PC-9 (cell line): ENCODE measurements at regions not wholly inside any gene's neighbourhood (a gene's known extent, or its start where the extent isn't known, plus 50 kb on each side); places are given as distances from the start of the nearest gene placed in this dataset.

Experiments
- BruUV-seq: library from RNA; stranded (reverse); fragments of 400-500 nt; replicated peaks from 2 replicates; lab custom pipeline; 2021; lab: Mats Ljungman, UMichigan
- CTCF ChIA-PET: fragments of 300-600 bp; sonication (Branson Sonifier 250); formaldehyde crosslinking; loops from one replicate; lab custom pipeline; 2022; ENCODE audit warnings: antibody characterized with exemption; lab: Charles Lee
- POLR2A ChIA-PET: fragments of 300-600 bp; sonication (Branson Sonifier 250); formaldehyde crosslinking; loops from one replicate; lab custom pipeline; 2022; ENCODE audit warnings: antibody characterized with exemption; ENCODE audit not compliant: unreplicated experiment; lab: Charles Lee
- DNase-seq, 2 experiments: peaks; one replicate each; pipeline versions ENCODE4 v3.0.0 to v3.0.0-alpha.2; 2015 to 2022; ENCODE audit warnings: mixed read lengths in 1 of 2
- H2AFZ ChIP-seq: fragments of 200-600 bp; sonication (generic); 2 replicates; pipeline ENCODE4 v1.8.1; 2017; ENCODE audit warnings: antibody characterized with exemption
- H3F3A ChIP-seq: fragments of 200-600 bp; sonication (generic); 2 replicates; pipeline ENCODE4 v1.8.1; 2017; ENCODE audit warnings: antibody characterized with exemption, mild to moderate bottlenecking, low read depth; ENCODE audit not compliant: insufficient read depth
- H3K27ac ChIP-seq: fragments of 200-600 bp; sonication (generic); 2 replicates; pipeline ENCODE4 v1.6.1; 2016; ENCODE audit warnings: mixed run types
- H3K27me3 ChIP-seq: fragments of 200-600 bp; sonication (generic); 2 replicates; pipeline ENCODE4 v1.6.1; 2016; ENCODE audit warnings: low read depth, mixed run types; ENCODE audit not compliant: insufficient read depth
- H3K36me3 ChIP-seq: fragments of 200-600 bp; sonication (generic); 2 replicates; pipeline ENCODE4 v1.6.1; 2016; ENCODE audit warnings: low read depth, mixed run types
- H3K4me1 ChIP-seq: fragments of 200-600 bp; sonication (generic); replicated peaks from 2 replicates; pipeline ENCODE4 v1.6.1; 2016; ENCODE audit warnings: mixed run types; ENCODE audit not compliant: insufficient read depth
- H3K4me2 ChIP-seq: fragments of 200-600 bp; sonication (generic); 2 replicates; pipeline ENCODE4 v1.6.1; 2017; ENCODE audit warnings: mixed run types
- H3K4me3 ChIP-seq: fragments of 200-600 bp; sonication (generic); 2 replicates; pipeline ENCODE4 v1.6.1; 2016; ENCODE audit warnings: mixed run types
- H3K79me2 ChIP-seq: fragments of 200-600 bp; sonication (generic); 2 replicates; pipeline ENCODE4 v1.6.1; 2017; ENCODE audit warnings: low read depth, mixed run types
- H3K9me2 ChIP-seq: fragments of 200-600 bp; sonication (generic); 2 replicates; pipeline ENCODE4 v1.8.1; 2017; ENCODE audit warnings: mild to moderate bottlenecking; ENCODE audit not compliant: insufficient read depth
- H3K9me3 ChIP-seq: fragments of 200-600 bp; sonication (generic); 2 replicates; pipeline ENCODE4 v1.8.1; 2016; ENCODE audit warnings: low read depth; ENCODE audit not compliant: insufficient read depth
- H4K20me1 ChIP-seq: fragments of 200-600 bp; sonication (generic); 2 replicates; pipeline ENCODE4 v1.8.1; 2017; ENCODE audit not compliant: insufficient read depth
- CTCF ChIP-seq: fragments of 200-600 bp; sonication (generic); conservative IDR thresholded peaks from 2 replicates; pipeline ENCODE4 v1.6.1; 2017; ENCODE audit warnings: mixed run types, antibody characterized with exemption, mild to moderate bottlenecking, moderate library complexity
- EZH2 ChIP-seq: fragments of 200-600 bp; sonication (generic); IDR thresholded peaks from 2 replicates; pipeline ENCODE4 v1.8.0; 2017; ENCODE audit warnings: antibody characterized with exemption, low read depth
- intact Hi-C: fragments of 100-400 bp; cut with micrococcal nuclease; formaldehyde crosslinking; loops from one replicate; pipeline ENCODE4 v1.10.0; 2022; ENCODE audit not compliant: unreplicated experiment

- DNase-seq: no peak
- ChIA-PET POLR2A (no interaction called here), CTCF (no interaction called here)
- no peak overlapping the region for H3K4me3 ChIP-seq
- no peaks in the 10 kb centered on the region for H3K9me3 ChIP-seq
- H4K20me1 ChIP-seq: no peaks in the 10 kb centered on the region
- H3K36me3 ChIP-seq: no peaks in the 10 kb centered on the region
- H3K4me1 ChIP-seq: no peaks in the 10 kb centered on the region
- H3K27ac ChIP-seq: no peak overlapping the region
- no peak overlapping the region for H2AFZ ChIP-seq
- no peaks in the 10 kb centered on the region for H3K79me2 ChIP-seq
- H3F3A ChIP-seq: no peaks in the 10 kb centered on the region
- no peak for TF ChIP-seq EZH2
- TF ChIP-seq CTCF: no peak
- H3K9me2 ChIP-seq: peaks cover 3% of the 10 kb centered on the region; the same call in 1 of the 2 replicates
- no peaks in the 10 kb centered on the region for H3K27me3 ChIP-seq
- intact Hi-C loops: no loop called here
- no peak overlapping the region for H3K4me2 ChIP-seq
- no TSS peak for BruUV-seq
These were observed 630.7 kb upstream of the ZNF608 start for GRCh38 chr5:125377141-125377540.

GRCh38 chr5:125381290-125381689 is 634.9 kb upstream of the ZNF608 start:
- no peak overlapping the region for H3K27ac ChIP-seq
- CTCF ChIA-PET: no interaction called here
- intact Hi-C loops: no loop called here
- H3K36me3 ChIP-seq: no peaks in the 10 kb centered on the region
- no peaks in the 10 kb centered on the region for H3K9me3 ChIP-seq
- no peaks in the 10 kb centered on the region for H3F3A ChIP-seq
- H3K4me1 ChIP-seq: no peaks in the 10 kb centered on the region
- H3K9me2 ChIP-seq: peaks cover 3% of the 10 kb centered on the region; the same call in 1 of the 2 replicates
- H2AFZ ChIP-seq: no peak overlapping the region
- H3K79me2 ChIP-seq: no peaks in the 10 kb centered on the region
- no peak for DNase-seq
- TF ChIP-seq CTCF: no peak
- TF ChIP-seq EZH2: no peak
- POLR2A ChIA-PET: no interaction called here
- H3K27me3 ChIP-seq: no peaks in the 10 kb centered on the region
- no TSS peak for BruUV-seq
- H3K4me3 ChIP-seq: no peak overlapping the region
- H4K20me1 ChIP-seq: no peaks in the 10 kb centered on the region
- H3K4me2 ChIP-seq: no peak overlapping the region

- Histone ChIP-seq H3K4me1 (no peaks in the 10 kb centered on the region), H3K27ac (no peak overlapping the region), H2AFZ (no peak overlapping the region), H3K9me2 (peaks cover 4% of the 10 kb centered on the region; the same call in 1 of the 2 replicates), H3K9me3 (no peaks in the 10 kb centered on the region), H4K20me1 (no peaks in the 10 kb centered on the region), H3K4me3 (no peak overlapping the region), H3K79me2 (no peaks in the 10 kb centered on the region), H3K27me3 (no peaks in the 10 kb centered on the region), H3K4me2 (no peak overlapping the region), H3K36me3 (no peaks in the 10 kb centered on the region), H3F3A (no peaks in the 10 kb centered on the region)
- intact Hi-C loops: no loop called here
- no peak for DNase-seq
- POLR2A ChIA-PET: no interaction called here
- no peak for TF ChIP-seq CTCF
- TF ChIP-seq EZH2: no peak
- BruUV-seq: no TSS peak
- CTCF ChIA-PET: no interaction called here
These were observed 637.6 kb upstream of the ZNF608 start for GRCh38 chr5:125384071-125384470.
